GM06990 (cell line): ENCODE measurements at regions not wholly inside any gene's neighbourhood (a gene's known extent, or its start where the extent isn't known, plus 50 kb on each side); places are given as distances from the start of the nearest gene placed in this dataset.

Experiments
- DNase-seq: peaks from one replicate; pipeline ENCODE4 v3.0.0-alpha.2; 2011; ENCODE audit not compliant: insufficient read length; ENCODE audit errors: extremely low read depth
- H3K27me3 ChIP-seq: replicated peaks from 2 replicates; pipeline ENCODE4 v1.6.0; 2011; ENCODE audit warnings: low read length; ENCODE audit not compliant: control insufficient read depth, insufficient read depth
- H3K36me3 ChIP-seq: 2 replicates; pipeline ENCODE4 v1.5.1; 2011; ENCODE audit warnings: low read length; ENCODE audit not compliant: control insufficient read depth, insufficient read depth
- H3K4me3 ChIP-seq: replicated peaks from 2 replicates; pipeline ENCODE4 v1.5.1; 2011; ENCODE audit warnings: low read depth, mild to moderate bottlenecking, control low read depth, low read length
- CTCF ChIP-seq: IDR thresholded peaks from 2 replicates; pipeline ENCODE4 v1.5.1; 2011; ENCODE audit warnings: low read length, control low read depth, mild to moderate bottlenecking, inconsistent platforms; ENCODE audit not compliant: insufficient read depth, poor library complexity, severe bottlenecking

DNA sequence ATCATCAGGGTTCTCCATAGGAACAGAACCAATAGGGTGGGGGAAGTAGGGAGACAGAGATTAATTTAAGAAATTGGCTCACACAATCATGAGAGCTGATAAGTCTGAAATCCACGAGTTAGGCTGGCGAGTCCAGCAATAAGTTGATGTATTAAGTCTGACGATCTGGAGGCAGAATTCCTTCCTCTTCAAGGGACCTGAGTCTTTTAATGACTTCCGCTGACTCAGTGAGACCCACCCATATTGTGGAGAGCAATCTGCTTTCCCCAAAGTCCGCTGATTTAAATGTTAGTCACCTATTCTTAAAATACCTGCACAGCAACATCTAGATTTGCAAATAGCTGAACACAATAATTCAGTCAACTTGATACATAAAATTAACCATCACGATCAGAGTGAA is 97.8 kb downstream of the SPTSSA start:
- no peak for DNase-seq
- Histone ChIP-seq H3K36me3 (no peaks in the 10 kb centered on the region), H3K27me3 (no peaks in the 10 kb centered on the region), H3K4me3 (no peak overlapping the region)
- TF ChIP-seq CTCF: no peak

GRCh38 chr14:34363733-34364134 is 98.3 kb downstream of the SPTSSA start:
- H3K36me3 ChIP-seq: no peaks in the 10 kb centered on the region
- no peak for DNase-seq
- H3K4me3 ChIP-seq: no peak overlapping the region
- no peak for TF ChIP-seq CTCF
- no peaks in the 10 kb centered on the region for H3K27me3 ChIP-seq

GRCh38 chr14:34362641-34363251 is 99.3 kb downstream of the SPTSSA start:
- H3K36me3 ChIP-seq: no peaks in the 10 kb centered on the region
- H3K4me3 ChIP-seq: no peak overlapping the region
- no peak for TF ChIP-seq CTCF
- DNase-seq: no peak
- no peaks in the 10 kb centered on the region for H3K27me3 ChIP-seq

DNA sequence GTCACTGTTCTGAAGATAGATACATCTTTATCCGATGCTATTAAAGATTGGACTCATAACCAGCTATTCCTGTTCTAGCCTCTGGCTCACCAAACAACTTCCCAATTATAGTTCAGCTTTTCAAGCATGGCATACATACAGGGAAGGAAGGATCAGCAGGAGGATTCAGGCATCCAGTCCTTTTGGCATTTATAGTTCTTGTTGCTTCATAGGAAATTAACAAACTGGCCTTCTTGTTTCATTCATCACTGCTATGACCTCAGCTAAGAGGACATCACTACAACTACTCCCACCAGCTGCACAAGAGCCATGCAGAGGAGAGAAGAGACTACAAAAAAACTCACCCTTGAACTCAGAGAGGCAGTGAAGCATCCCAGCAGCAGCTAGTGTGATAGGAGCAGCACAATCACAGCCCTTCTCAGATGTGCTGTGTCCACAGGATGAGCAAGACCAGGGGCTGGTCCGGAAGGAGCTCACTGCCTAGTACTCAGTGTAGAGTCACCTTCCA is 100.5 kb downstream of the SPTSSA start:
- H3K27me3 ChIP-seq: no peaks in the 10 kb centered on the region
- no peak for TF ChIP-seq CTCF
- no peak for DNase-seq
- H3K36me3 ChIP-seq: no peaks in the 10 kb centered on the region
- H3K4me3 ChIP-seq: no peak overlapping the region

- Histone ChIP-seq H3K27me3 (no peaks in the 10 kb centered on the region), H3K4me3 (no peak overlapping the region), H3K36me3 (no peaks in the 10 kb centered on the region)
- TF ChIP-seq CTCF: no peak
- no peak for DNase-seq
Measured at GRCh38 chr14:34359420-34360117, 102.5 kb downstream of the SPTSSA start.
